SK-N-SH treated with all-trans-retinoic acid at 6 μM for 48 hours (cell line): ENCODE measurements at regions not wholly inside any gene's neighbourhood (a gene's known extent, or its start where the extent isn't known, plus 50 kb on each side); places are given as distances from the start of the nearest gene placed in this dataset.

Experiments
- ATAC-seq: fragments of 200-7000 bp; cut with Tn5 transposase; 3 replicates; pipeline ENCODE4 v1.9.1; 2020; ENCODE audit warnings: mild to moderate bottlenecking, moderate library complexity
- BACH2 ChIP-seq: fragments of 250-450 bp; sonication (Bioruptor Pico); IDR thresholded peaks from 2 replicates; pipeline ENCODE4 v1.9.0; 2021; ENCODE audit warnings: mild to moderate bottlenecking, borderline replicate concordance
- CSDC2 ChIP-seq: fragments of 250-450 bp; sonication (Bioruptor Pico); IDR thresholded peaks from 2 replicates; pipeline ENCODE4 v1.5.0; 2020; ENCODE audit warnings: mild to moderate bottlenecking, moderate library complexity
- ESRRG ChIP-seq: fragments of 250-450 bp; sonication (Bioruptor Pico); IDR thresholded peaks from 2 replicates; pipeline ENCODE4 v1.6.1; 2021; ENCODE audit warnings: mild to moderate bottlenecking
- GLIS3 ChIP-seq: fragments of 250-450 bp; sonication (Bioruptor Pico); IDR thresholded peaks from 2 replicates; pipeline ENCODE4 v1.5.0; 2020; ENCODE audit warnings: mild to moderate bottlenecking, moderate library complexity
- ISL1 ChIP-seq: fragments of 250-450 bp; sonication (Bioruptor Pico); IDR thresholded peaks from 2 replicates; pipeline ENCODE4 v2.1.2; 2022; ENCODE audit warnings: mild to moderate bottlenecking, moderate library complexity
- OSR1 ChIP-seq: fragments of 250-450 bp; sonication (Bioruptor Pico); IDR thresholded peaks from 2 replicates; pipeline ENCODE4 v1.8.0; 2022; ENCODE audit warnings: moderate library complexity, mild to moderate bottlenecking, inconsistent platforms
- PPARA ChIP-seq: fragments of 250-450 bp; sonication (Bioruptor Pico); IDR thresholded peaks from 2 replicates; pipeline ENCODE4 v1.5.0; 2020; ENCODE audit warnings: mild to moderate bottlenecking, borderline replicate concordance
- RARB ChIP-seq: fragments of 250-450 bp; sonication (Bioruptor Pico); IDR thresholded peaks from 2 replicates; pipeline ENCODE4 v1.8.0; 2021; ENCODE audit warnings: mild to moderate bottlenecking, moderate library complexity
- SNAI2 ChIP-seq: fragments of 250-450 bp; sonication (Bioruptor Pico); IDR thresholded peaks from 2 replicates; pipeline ENCODE4 v1.5.0; 2020; ENCODE audit warnings: mild to moderate bottlenecking, moderate library complexity
- TCF4 ChIP-seq: fragments of 250-450 bp; sonication (Bioruptor Pico); IDR thresholded peaks from 2 replicates; pipeline ENCODE4 v1.8.0; 2021; ENCODE audit warnings: mild to moderate bottlenecking, moderate library complexity, borderline replicate concordance
- ZC3H10 ChIP-seq: fragments of 250-450 bp; sonication (Bioruptor Pico); IDR thresholded peaks from 2 replicates; pipeline ENCODE4 v1.5.1; 2021; ENCODE audit warnings: mild to moderate bottlenecking, moderate library complexity
- ZFP30 ChIP-seq: fragments of 450-650 bp; formaldehyde crosslinking; IDR thresholded peaks from 2 replicates; pipeline ENCODE4 v1.5.0; 2022; ENCODE audit warnings: mild to moderate bottlenecking, moderate library complexity
- ZNF70 ChIP-seq: fragments of 450-650 bp; formaldehyde crosslinking; IDR thresholded peaks from 2 replicates; pipeline ENCODE4 v1.5.0; 2020; ENCODE audit warnings: mild to moderate bottlenecking, moderate library complexity
- ZNF8 ChIP-seq: fragments of 450-650 bp; formaldehyde crosslinking; IDR thresholded peaks from 2 replicates; pipeline ENCODE4 v1.5.0; 2020; ENCODE audit warnings: mild to moderate bottlenecking, moderate library complexity
- TF ChIP-seq, protein P1 (sequence below): fragments of 250-450 bp; sonication (Bioruptor Pico); IDR thresholded peaks from 2 replicates; pipeline ENCODE4 v1.5.0; 2020; ENCODE audit warnings: mild to moderate bottlenecking, moderate library complexity
- TF ChIP-seq, protein P2 (sequence below): fragments of 250-450 bp; sonication (Bioruptor Pico); IDR thresholded peaks from 2 replicates; pipeline ENCODE4 v1.8.0; 2020; ENCODE audit warnings: mild to moderate bottlenecking, moderate library complexity, borderline replicate concordance
- TF ChIP-seq, protein P3 (sequence below): fragments of 250-450 bp; sonication (Bioruptor Pico); IDR thresholded peaks from 2 replicates; pipeline ENCODE4 v1.5.1; 2020; ENCODE audit warnings: low read depth, mild to moderate bottlenecking, moderate library complexity
- TF ChIP-seq, protein P4 (sequence below): fragments of 250-450 bp; sonication (Bioruptor Pico); IDR thresholded peaks from 2 replicates; pipeline ENCODE4 v1.5.1; 2021; ENCODE audit warnings: mild to moderate bottlenecking, moderate library complexity

- TF ChIP-seq, protein P1, sequence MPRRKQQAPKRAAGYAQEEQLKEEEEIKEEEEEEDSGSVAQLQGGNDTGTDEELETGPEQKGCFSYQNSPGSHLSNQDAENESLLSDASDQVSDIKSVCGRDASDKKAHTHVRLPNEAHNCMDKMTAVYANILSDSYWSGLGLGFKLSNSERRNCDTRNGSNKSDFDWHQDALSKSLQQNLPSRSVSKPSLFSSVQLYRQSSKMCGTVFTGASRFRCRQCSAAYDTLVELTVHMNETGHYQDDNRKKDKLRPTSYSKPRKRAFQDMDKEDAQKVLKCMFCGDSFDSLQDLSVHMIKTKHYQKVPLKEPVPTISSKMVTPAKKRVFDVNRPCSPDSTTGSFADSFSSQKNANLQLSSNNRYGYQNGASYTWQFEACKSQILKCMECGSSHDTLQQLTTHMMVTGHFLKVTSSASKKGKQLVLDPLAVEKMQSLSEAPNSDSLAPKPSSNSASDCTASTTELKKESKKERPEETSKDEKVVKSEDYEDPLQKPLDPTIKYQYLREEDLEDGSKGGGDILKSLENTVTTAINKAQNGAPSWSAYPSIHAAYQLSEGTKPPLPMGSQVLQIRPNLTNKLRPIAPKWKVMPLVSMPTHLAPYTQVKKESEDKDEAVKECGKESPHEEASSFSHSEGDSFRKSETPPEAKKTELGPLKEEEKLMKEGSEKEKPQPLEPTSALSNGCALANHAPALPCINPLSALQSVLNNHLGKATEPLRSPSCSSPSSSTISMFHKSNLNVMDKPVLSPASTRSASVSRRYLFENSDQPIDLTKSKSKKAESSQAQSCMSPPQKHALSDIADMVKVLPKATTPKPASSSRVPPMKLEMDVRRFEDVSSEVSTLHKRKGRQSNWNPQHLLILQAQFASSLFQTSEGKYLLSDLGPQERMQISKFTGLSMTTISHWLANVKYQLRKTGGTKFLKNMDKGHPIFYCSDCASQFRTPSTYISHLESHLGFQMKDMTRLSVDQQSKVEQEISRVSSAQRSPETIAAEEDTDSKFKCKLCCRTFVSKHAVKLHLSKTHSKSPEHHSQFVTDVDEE (CRISPR knock-in tag) = no peak
- TF ChIP-seq ISL1 (CRISPR knock-in tag) (no peak), PPARA (CRISPR knock-in tag) (no peak)
Observed at GRCh38 chr12:128047266-128048060, 219.5 kb upstream of the TMEM132C start (continued).

DNA sequence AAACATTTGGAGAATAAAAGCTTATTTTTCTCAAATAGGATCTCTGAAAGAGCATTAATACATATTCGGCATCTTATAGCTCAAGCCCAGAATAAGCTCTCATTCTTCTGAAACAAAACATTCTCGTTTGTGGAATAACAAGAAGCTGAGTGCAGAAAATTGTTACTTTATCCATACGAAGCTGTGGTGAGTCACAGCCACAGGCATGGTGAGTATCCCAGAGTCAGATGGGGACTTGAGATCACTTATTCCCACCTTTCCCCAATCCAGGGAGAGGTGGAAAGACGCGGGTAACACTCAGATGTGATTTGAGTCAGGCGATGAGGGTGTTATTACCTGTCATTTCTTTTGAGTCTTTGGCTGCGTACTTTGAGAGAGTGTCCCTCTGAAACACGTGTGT lies 214.6 kb upstream of the TMEM132C start:
- ATAC-seq = no peak

DNA sequence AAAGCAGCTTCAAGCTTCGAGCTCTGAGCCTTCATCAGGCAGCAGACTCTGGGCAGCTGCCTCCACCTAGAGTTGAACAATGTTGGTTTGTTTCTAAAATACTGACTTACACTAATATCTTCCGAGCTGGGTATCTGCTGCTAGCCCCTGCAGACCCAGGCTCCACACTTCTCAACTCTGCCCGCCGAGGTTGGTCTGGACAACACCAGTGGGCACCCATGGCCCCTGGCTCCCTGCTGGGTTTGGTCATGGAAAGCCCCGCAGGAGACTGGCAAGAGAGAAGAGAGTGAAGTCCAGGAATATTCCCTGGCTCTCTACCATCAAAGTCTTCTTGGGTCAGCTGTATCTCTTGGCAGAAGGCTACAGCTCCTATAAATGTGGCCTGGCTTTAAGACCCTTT lies 214.2 kb upstream of the TMEM132C start:
- no peak for ATAC-seq
- TF ChIP-seq ZFP30 (CRISPR knock-in tag) (no peak), ZNF70 (CRISPR knock-in tag) (no peak), SNAI2 (CRISPR knock-in tag) (no peak), OSR1 (CRISPR knock-in tag) (no peak), BACH2 (CRISPR knock-in tag) (no peak)
- TF ChIP-seq, protein P1 (CRISPR knock-in tag) = no peak

More for the DNA sequence above, 214.6 kb upstream of the TMEM132C start:
- no peak for TF ChIP-seq PPARA (CRISPR knock-in tag)
- no peak for TF ChIP-seq ZFP30 (CRISPR knock-in tag)
- no peak for TF ChIP-seq ZC3H10 (CRISPR knock-in tag)
- TF ChIP-seq, protein P2, sequence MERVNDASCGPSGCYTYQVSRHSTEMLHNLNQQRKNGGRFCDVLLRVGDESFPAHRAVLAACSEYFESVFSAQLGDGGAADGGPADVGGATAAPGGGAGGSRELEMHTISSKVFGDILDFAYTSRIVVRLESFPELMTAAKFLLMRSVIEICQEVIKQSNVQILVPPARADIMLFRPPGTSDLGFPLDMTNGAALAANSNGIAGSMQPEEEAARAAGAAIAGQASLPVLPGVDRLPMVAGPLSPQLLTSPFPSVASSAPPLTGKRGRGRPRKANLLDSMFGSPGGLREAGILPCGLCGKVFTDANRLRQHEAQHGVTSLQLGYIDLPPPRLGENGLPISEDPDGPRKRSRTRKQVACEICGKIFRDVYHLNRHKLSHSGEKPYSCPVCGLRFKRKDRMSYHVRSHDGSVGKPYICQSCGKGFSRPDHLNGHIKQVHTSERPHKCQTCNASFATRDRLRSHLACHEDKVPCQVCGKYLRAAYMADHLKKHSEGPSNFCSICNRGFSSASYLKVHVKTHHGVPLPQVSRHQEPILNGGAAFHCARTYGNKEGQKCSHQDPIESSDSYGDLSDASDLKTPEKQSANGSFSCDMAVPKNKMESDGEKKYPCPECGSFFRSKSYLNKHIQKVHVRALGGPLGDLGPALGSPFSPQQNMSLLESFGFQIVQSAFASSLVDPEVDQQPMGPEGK (CRISPR knock-in tag) = no peak

GRCh38 chr12:128055567-128055966 lies 211.4 kb upstream of the TMEM132C start:
- ATAC-seq = no peak
- TF ChIP-seq, protein P2 (CRISPR knock-in tag) = no peak
- TF ChIP-seq SNAI2 (CRISPR knock-in tag) (no peak), OSR1 (CRISPR knock-in tag) (no peak), ZNF8 (CRISPR knock-in tag) (no peak), CSDC2 (CRISPR knock-in tag) (no peak), ZFP30 (CRISPR knock-in tag) (no peak), GLIS3 (CRISPR knock-in tag) (no peak), ZNF70 (CRISPR knock-in tag) (no peak), RARB (no peak), TCF4 (CRISPR knock-in tag) (no peak), ESRRG (CRISPR knock-in tag) (no peak), BACH2 (CRISPR knock-in tag) (no peak)
- TF ChIP-seq, protein P1 (CRISPR knock-in tag) = no peak
- TF ChIP-seq, protein P3, sequence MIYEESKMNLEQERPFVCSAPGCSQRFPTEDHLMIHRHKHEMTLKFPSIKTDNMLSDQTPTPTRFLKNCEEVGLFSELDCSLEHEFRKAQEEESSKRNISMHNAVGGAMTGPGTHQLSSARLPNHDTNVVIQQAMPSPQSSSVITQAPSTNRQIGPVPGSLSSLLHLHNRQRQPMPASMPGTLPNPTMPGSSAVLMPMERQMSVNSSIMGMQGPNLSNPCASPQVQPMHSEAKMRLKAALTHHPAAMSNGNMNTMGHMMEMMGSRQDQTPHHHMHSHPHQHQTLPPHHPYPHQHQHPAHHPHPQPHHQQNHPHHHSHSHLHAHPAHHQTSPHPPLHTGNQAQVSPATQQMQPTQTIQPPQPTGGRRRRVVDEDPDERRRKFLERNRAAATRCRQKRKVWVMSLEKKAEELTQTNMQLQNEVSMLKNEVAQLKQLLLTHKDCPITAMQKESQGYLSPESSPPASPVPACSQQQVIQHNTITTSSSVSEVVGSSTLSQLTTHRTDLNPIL (CRISPR knock-in tag) = no peak
- TF ChIP-seq, protein P4, sequence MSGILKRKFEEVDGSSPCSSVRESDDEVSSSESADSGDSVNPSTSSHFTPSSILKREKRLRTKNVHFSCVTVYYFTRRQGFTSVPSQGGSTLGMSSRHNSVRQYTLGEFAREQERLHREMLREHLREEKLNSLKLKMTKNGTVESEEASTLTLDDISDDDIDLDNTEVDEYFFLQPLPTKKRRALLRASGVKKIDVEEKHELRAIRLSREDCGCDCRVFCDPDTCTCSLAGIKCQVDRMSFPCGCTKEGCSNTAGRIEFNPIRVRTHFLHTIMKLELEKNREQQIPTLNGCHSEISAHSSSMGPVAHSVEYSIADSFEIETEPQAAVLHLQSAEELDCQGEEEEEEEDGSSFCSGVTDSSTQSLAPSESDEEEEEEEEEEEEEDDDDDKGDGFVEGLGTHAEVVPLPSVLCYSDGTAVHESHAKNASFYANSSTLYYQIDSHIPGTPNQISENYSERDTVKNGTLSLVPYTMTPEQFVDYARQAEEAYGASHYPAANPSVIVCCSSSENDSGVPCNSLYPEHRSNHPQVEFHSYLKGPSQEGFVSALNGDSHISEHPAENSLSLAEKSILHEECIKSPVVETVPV (CRISPR knock-in tag) = no peak
